ENCODE measurements at regions not wholly inside any gene's neighbourhood (a gene's known extent, or its start where the extent isn't known, plus 50 kb on each side); places are given as distances from the start of the nearest gene placed in this dataset.

- TF ChIP-seq CTCF (IDR thresholded peaks at IDR 0.05; ENCODE audit: low read depth, low read length, missing input control) (no peak), JUND (IDR thresholded peaks at IDR 0.05) (no peak), NR2F2 (IDR thresholded peaks at IDR 0.05) (peak; percentile 89), SP1 (IDR thresholded peaks at IDR 0.05) (peak; percentile 67), RAD21 (IDR thresholded peaks at IDR 0.05) (peak; percentile 10 to 37), YY1 (IDR thresholded peaks at IDR 0.05) (peak; percentile 21), HNF4A (conservative IDR thresholded peaks at IDR 0.05) (peak; percentile 41 to 49), EGR1 (IDR thresholded peaks at IDR 0.05; ENCODE audit: low read depth in 2 of 2) (peak in 1 of 2 donors; percentile 31), GABPA (IDR thresholded peaks at IDR 0.05 in 1 of 2, conservative IDR thresholded peaks at IDR 0.05 in 1 of 2) (no peak), RXRA (IDR thresholded peaks at IDR 0.05) (peak; percentile 63 to 74), HNF4G (IDR thresholded peaks at IDR 0.05) (no peak), FOXA2 (IDR thresholded peaks at IDR 0.05) (peak; percentile 24)
Observed at GRCh38 chr9:129460323-129461261, 160.3 kb downstream of the C9orf50 start (continued).

GRCh38 chr9:129459547-129460322, 161.2 kb downstream of the C9orf50 start:
- TF ChIP-seq SP1 (IDR thresholded peaks at IDR 0.05) (no peak), NR2F2 (IDR thresholded peaks at IDR 0.05) (no peak), RAD21 (IDR thresholded peaks at IDR 0.05) (no peak), JUND (IDR thresholded peaks at IDR 0.05) (no peak), GABPA (IDR thresholded peaks at IDR 0.05 in 1 of 2, conservative IDR thresholded peaks at IDR 0.05 in 1 of 2) (no peak)
- no peak for DNase-seq (ENCODE audit: low spot score)
- Histone ChIP-seq H3K4me3 (ENCODE audit: low read depth in 1 of 3, low read length in 3 of 3) (no peak overlapping the region), H3K9ac (ENCODE audit: low read depth in 1 of 2, low read length in 2 of 2) (peak overlapping the region in 1 of 2 donors; percentile 4), H3K27me3 (ENCODE audit: control insufficient read depth in 4 of 4, insufficient read depth in 4 of 4, low read length in 3 of 4) (no peaks in the 10 kb centered on the region), H3K9me3 (ENCODE audit: control insufficient read depth in 4 of 4, low read length in 3 of 4) (no peaks in the 10 kb centered on the region), H3K4me1 (ENCODE audit: control insufficient read depth in 4 of 4, insufficient read depth in 4 of 4, low read length in 3 of 4) (peaks cover 12 to 27% (median 21%) of the 10 kb centered on the region in 4 donors), H3K27ac (ENCODE audit: low read depth in 1 of 2, low read length in 2 of 2) (peak overlapping the region; percentile 3 to 63), H3K36me3 (ENCODE audit: control insufficient read depth in 4 of 4, insufficient read depth in 3 of 4, low read depth in 1 of 4, low read length in 3 of 4) (no peaks in the 10 kb centered on the region)
- WGBS: 35% methylated on average over 29 of the region's 29 CpGs

- TF ChIP-seq YY1 (IDR thresholded peaks at IDR 0.05): no peak
- TF ChIP-seq JUND (IDR thresholded peaks at IDR 0.05): no peak
- no peak for TF ChIP-seq FOXA2 (IDR thresholded peaks at IDR 0.05)
- no peak for TF ChIP-seq RAD21 (IDR thresholded peaks at IDR 0.05)
- peak overlapping the region; percentile 59 to 63 for H3K27ac ChIP-seq (ENCODE audit: low read depth in 1 of 2, low read length in 2 of 2)
- WGBS: 44% methylated on average over 29 of the region's 29 CpGs
- H3K36me3 ChIP-seq (ENCODE audit: control insufficient read depth in 4 of 4, insufficient read depth in 3 of 4, low read depth in 1 of 4, low read length in 3 of 4): no peaks in the 10 kb centered on the region
- no peak overlapping the region for H3K9ac ChIP-seq (ENCODE audit: low read depth in 1 of 2, low read length in 2 of 2)
- H3K4me1 ChIP-seq (ENCODE audit: control insufficient read depth in 4 of 4, insufficient read depth in 4 of 4, low read length in 3 of 4): peaks cover 12 to 27% (median 21%) of the 10 kb centered on the region in 4 donors
- H3K4me3 ChIP-seq (ENCODE audit: low read depth in 1 of 3, low read length in 3 of 3): no peak overlapping the region
- DNase-seq (ENCODE audit: low spot score): no peak
- H3K27me3 ChIP-seq (ENCODE audit: control insufficient read depth in 4 of 4, insufficient read depth in 4 of 4, low read length in 3 of 4): no peaks in the 10 kb centered on the region
- H3K9me3 ChIP-seq (ENCODE audit: control insufficient read depth in 4 of 4, low read length in 3 of 4): no peaks in the 10 kb centered on the region
Observed at GRCh38 chr9:129458663-129459546, 162.0 kb downstream of the C9orf50 start.
